ENCODE measurements at regions not wholly inside any gene's neighbourhood (a gene's known extent, or its start where the extent isn't known, plus 50 kb on each side); places are given as distances from the start of the nearest gene placed in this dataset.
"Not testable (repeated sequence)": the region's sequence is repeated elsewhere in the genome, so short reads cannot be mapped to it uniquely, and the experiment has no call there.

GRCh38 chr3:153032891-153033290, 129.1 kb upstream of the RAP2B start:
- H3K9me3 Mint-ChIP-seq: no peaks in the 10 kb centered on the region
- no peak overlapping the region for H3K4me3 Mint-ChIP-seq
- ATAC-seq: no peak
- H3K27ac Mint-ChIP-seq: no peak overlapping the region
- H3K4me1 Mint-ChIP-seq: peaks cover 10% of the 10 kb centered on the region
- no peaks in the 10 kb centered on the region for H3K36me3 Mint-ChIP-seq
- no peaks in the 10 kb centered on the region for H3K27me3 Mint-ChIP-seq

- no peak for ATAC-seq
- no peak overlapping the region for H3K27ac Mint-ChIP-seq
- H3K4me3 Mint-ChIP-seq: no peak overlapping the region
- H3K27me3 Mint-ChIP-seq: no peaks in the 10 kb centered on the region
- H3K4me1 Mint-ChIP-seq: peaks cover 5% of the 10 kb centered on the region
- no peaks in the 10 kb centered on the region for H3K9me3 Mint-ChIP-seq
- no peaks in the 10 kb centered on the region for H3K36me3 Mint-ChIP-seq
Observed at GRCh38 chr3:153036846-153037245, 125.2 kb upstream of the RAP2B start.

- H3K9me3 Mint-ChIP-seq: no peaks in the 10 kb centered on the region
- H3K4me1 Mint-ChIP-seq: no peaks in the 10 kb centered on the region
- H3K27me3 Mint-ChIP-seq: peaks cover under 1% of the 10 kb centered on the region
- H3K4me3 Mint-ChIP-seq: no peak overlapping the region
- no peak for ATAC-seq
- H3K36me3 Mint-ChIP-seq: no peaks in the 10 kb centered on the region
- no peak overlapping the region for H3K27ac Mint-ChIP-seq
Observed at GRCh38 chr3:153038367-153038766, 123.7 kb upstream of the RAP2B start.

DNA sequence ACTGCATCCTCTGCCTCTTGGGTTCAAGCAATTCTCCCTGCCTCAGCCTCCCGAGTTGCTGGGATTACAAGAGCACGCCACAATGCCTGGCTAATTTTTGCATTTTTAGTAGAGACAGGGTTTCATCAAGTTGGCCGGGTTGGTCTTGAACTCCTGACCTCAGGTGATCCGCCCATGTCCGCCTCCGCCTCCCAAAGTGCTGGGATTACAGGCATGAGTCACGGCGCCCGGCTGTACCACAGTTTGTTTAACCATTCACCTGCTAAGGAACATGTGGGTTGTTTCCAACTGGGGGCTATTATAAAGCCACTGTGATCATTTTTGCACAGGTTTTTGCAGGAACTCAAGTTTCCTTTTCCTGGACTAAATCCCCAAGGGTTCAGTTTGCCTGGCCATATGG, 123.2 kb upstream of the RAP2B start:
- no peaks in the 10 kb centered on the region for H3K36me3 Mint-ChIP-seq
- H3K4me3 Mint-ChIP-seq: no peak overlapping the region
- no peak for ATAC-seq
- H3K27me3 Mint-ChIP-seq: peaks cover 5% of the 10 kb centered on the region
- H3K9me3 Mint-ChIP-seq: no peaks in the 10 kb centered on the region
- no peaks in the 10 kb centered on the region for H3K4me1 Mint-ChIP-seq
- no peak overlapping the region for H3K27ac Mint-ChIP-seq

DNA sequence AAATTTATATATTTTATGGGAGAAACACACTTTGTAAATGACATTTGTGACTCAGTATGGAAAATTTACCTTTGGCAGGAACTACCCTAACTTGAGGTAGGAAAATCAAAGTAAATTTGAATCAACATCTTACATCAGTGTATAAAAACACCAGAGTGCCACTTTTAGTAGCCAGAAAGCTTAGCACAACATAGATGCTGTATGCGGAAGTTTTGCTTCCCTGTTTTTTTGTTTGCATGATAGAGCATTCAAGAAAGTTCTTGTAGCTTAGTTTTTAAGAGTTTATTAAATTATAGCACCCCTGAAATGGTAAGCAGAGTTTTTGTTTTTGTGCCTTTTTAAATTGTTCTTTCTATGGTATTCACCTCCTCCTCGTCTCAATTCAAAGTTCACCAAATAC, 120.8 kb upstream of the RAP2B start:
- ATAC-seq: no peak
- Mint-ChIP-seq H3K27me3 (peaks cover 10% of the 10 kb centered on the region), H3K9me3 (no peaks in the 10 kb centered on the region), H3K27ac (no peak overlapping the region), H3K36me3 (no peaks in the 10 kb centered on the region), H3K4me3 (no peak overlapping the region), H3K4me1 (no peaks in the 10 kb centered on the region)

GRCh38 chr3:153042088-153042487, 119.9 kb upstream of the RAP2B start:
- Mint-ChIP-seq H3K36me3 (no peaks in the 10 kb centered on the region), H3K4me1 (no peaks in the 10 kb centered on the region), H3K27me3 (peaks cover 10% of the 10 kb centered on the region), H3K27ac (no peak overlapping the region), H3K9me3 (no peaks in the 10 kb centered on the region), H3K4me3 (no peak overlapping the region)
- no peak for ATAC-seq

GRCh38 chr3:153043729-153044328, 118.2 kb upstream of the RAP2B start:
- Mint-ChIP-seq H3K4me1 (no peaks in the 10 kb centered on the region), H3K27ac (no peak overlapping the region), H3K9me3 (no peaks in the 10 kb centered on the region), H3K27me3 (peaks cover 10% of the 10 kb centered on the region), H3K4me3 (no peak overlapping the region), H3K36me3 (no peaks in the 10 kb centered on the region)
- ATAC-seq: no peak

GRCh38 chr3:153045150-153045549, 116.9 kb upstream of the RAP2B start:
- no peaks in the 10 kb centered on the region for H3K36me3 Mint-ChIP-seq
- no peak for ATAC-seq
- no peak overlapping the region for H3K4me3 Mint-ChIP-seq
- no peaks in the 10 kb centered on the region for H3K4me1 Mint-ChIP-seq
- peaks cover 10% of the 10 kb centered on the region for H3K27me3 Mint-ChIP-seq
- H3K9me3 Mint-ChIP-seq: no peaks in the 10 kb centered on the region
- no peak overlapping the region for H3K27ac Mint-ChIP-seq

GRCh38 chr3:153050978-153051377, 111.0 kb upstream of the RAP2B start:
- Mint-ChIP-seq H3K27me3 (no peaks in the 10 kb centered on the region), H3K36me3 (no peaks in the 10 kb centered on the region), H3K4me1 (no peaks in the 10 kb centered on the region), H3K27ac (no peak overlapping the region), H3K9me3 (no peaks in the 10 kb centered on the region), H3K4me3 (no peak overlapping the region)
- no peak for ATAC-seq

DNA sequence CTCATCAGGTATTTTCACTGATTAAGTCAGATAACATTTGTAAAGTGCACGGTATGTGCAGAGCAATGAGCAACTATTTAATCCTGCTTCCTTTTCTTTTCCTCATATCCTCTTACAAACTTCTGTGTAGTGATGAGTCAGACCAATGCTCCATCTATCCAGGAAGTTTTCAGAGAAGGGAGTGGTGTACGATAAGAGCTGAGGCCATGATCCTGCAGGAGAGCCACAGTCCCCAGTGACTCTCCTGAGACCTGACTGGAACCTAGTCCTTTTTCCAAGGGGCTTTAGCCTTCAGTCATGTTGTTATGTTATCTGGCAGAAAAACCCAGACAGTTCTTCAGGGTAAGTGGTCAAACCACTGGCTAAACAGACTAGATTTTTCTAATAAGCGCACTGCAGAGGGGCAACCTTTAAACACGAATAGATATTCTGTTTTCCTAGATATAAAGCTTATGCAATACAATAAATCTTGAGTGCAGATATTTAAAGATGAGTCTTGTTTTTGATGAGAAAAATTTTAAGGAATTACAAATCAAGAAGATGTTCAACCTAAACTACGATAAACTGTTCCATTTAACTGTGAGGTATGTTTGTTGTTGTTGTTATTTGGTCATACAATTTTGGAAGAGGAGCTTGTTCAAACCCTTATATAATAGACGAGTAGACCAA, 110.5 kb upstream of the RAP2B start:
- no peak for ATAC-seq
- H3K4me3 Mint-ChIP-seq: no peak overlapping the region

DNA sequence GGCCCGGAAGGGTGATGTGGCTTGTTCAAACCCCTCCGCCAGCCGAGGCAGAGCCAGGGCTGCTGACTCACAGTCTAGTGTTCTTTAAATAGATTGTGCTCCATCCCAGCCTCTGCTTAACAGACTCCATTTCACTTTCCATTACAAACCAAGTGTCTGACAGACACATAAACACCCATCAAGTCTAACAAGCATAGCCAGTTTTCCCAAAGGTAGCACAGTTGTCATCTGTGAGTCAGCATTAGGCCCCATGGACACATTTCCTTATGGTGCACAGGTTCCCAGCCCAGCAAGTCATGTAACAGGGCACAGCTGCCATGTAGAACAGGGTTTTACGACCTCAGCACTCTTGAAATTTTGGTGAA, 109.9 kb upstream of the RAP2B start:
- Mint-ChIP-seq H3K27me3 (no peaks in the 10 kb centered on the region), H3K4me1 (no peaks in the 10 kb centered on the region), H3K27ac (no peak overlapping the region), H3K9me3 (no peaks in the 10 kb centered on the region), H3K36me3 (no peaks in the 10 kb centered on the region), H3K4me3 (no peak overlapping the region)
- ATAC-seq: peak; percentile 34

More for the DNA sequence above, 110.5 kb upstream of the RAP2B start:
- Mint-ChIP-seq H3K9me3 (no peaks in the 10 kb centered on the region), H3K27me3 (no peaks in the 10 kb centered on the region), H3K4me1 (no peaks in the 10 kb centered on the region), H3K36me3 (no peaks in the 10 kb centered on the region), H3K27ac (no peak overlapping the region)

GRCh38 chr3:153055217-153055616, 106.8 kb upstream of the RAP2B start:
- H3K9me3 Mint-ChIP-seq: no peaks in the 10 kb centered on the region
- H3K27ac Mint-ChIP-seq: no peak overlapping the region
- H3K27me3 Mint-ChIP-seq: no peaks in the 10 kb centered on the region
- no peak for ATAC-seq
- no peaks in the 10 kb centered on the region for H3K36me3 Mint-ChIP-seq
- H3K4me3 Mint-ChIP-seq: no peak overlapping the region
- no peaks in the 10 kb centered on the region for H3K4me1 Mint-ChIP-seq

GRCh38 chr3:153055779-153056178, 106.2 kb upstream of the RAP2B start:
- Mint-ChIP-seq H3K27me3 (no peaks in the 10 kb centered on the region), H3K36me3 (no peaks in the 10 kb centered on the region), H3K4me1 (no peaks in the 10 kb centered on the region), H3K9me3 (no peaks in the 10 kb centered on the region), H3K27ac (no peak overlapping the region), H3K4me3 (no peak overlapping the region)
- ATAC-seq: no peak

GRCh38 chr3:153058031-153058688, 103.9 kb upstream of the RAP2B start:
- not testable (repeated sequence) for H3K27ac Mint-ChIP-seq, H3K9me3 Mint-ChIP-seq, H3K36me3 Mint-ChIP-seq, H3K4me3 Mint-ChIP-seq, ATAC-seq, H3K27me3 Mint-ChIP-seq, H3K4me1 Mint-ChIP-seq

DNA sequence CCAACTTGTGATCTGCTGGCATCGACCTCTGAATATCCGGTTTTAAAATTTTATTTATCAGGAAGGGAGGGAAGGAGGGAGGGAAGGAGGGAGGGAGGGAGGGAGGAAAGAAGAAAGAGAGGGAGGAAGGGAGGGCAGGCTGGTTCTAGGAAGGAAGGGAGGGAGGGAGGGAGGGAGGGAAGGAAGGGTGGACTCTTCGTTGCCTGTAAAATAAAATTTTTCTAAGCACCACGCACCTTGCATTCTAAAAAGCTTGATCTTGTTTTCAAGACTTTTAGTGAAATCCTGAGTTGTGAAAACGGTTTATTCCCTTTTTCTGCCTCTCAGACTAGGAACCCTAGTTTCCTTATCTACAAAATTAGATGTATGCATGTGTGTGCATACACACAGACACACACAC, 101.7 kb upstream of the RAP2B start:
- H3K9me3 Mint-ChIP-seq: no peaks in the 10 kb centered on the region

GRCh38 chr3:153061938-153062528, 100.0 kb upstream of the RAP2B start:
- Mint-ChIP-seq H3K9me3 (no peaks in the 10 kb centered on the region), H3K4me1 (no peaks in the 10 kb centered on the region), H3K36me3 (no peaks in the 10 kb centered on the region), H3K4me3 (no peak overlapping the region), H3K27ac (no peak overlapping the region), H3K27me3 (peaks cover 4% of the 10 kb centered on the region)
- ATAC-seq: no peak

More for the DNA sequence above, 101.7 kb upstream of the RAP2B start:
- Mint-ChIP-seq H3K4me1 (no peaks in the 10 kb centered on the region), H3K4me3 (no peak overlapping the region), H3K27me3 (no peaks in the 10 kb centered on the region), H3K36me3 (no peaks in the 10 kb centered on the region), H3K27ac (no peak overlapping the region)
- no peak for ATAC-seq
